GM13977 (cell line): ENCODE measurements at regions not wholly inside any gene's neighbourhood (a gene's known extent, or its start where the extent isn't known, plus 50 kb on each side); places are given as distances from the start of the nearest gene placed in this dataset.

Experiments used
- DNase-seq: peaks from one replicate; pipeline ENCODE4 v3.0.0; 2012; ENCODE audit warnings: low spot score
- CTCF ChIP-seq: IDR thresholded peaks from 2 replicates; pipeline ENCODE4 v1.5.1; 2012; ENCODE audit warnings: mild to moderate bottlenecking, control low read depth; ENCODE audit not compliant: insufficient read depth; ENCODE audit errors: extremely low read depth, missing control alignments
- in situ Hi-C: fragments of 300-500 bp; cut with MboI; formaldehyde crosslinking; loops from one replicate; pipeline ENCODE4 v1.12.0; 2022; ENCODE audit warnings: low sequenced_read_pairs, low pct_unique_long_range_greater_than_20kb, mixed read lengths, inconsistent platforms; ENCODE audit not compliant: unreplicated experiment

GRCh38 chr13:84962141-84962750, 837.0 kb downstream of the SLITRK6 start:
- in situ Hi-C loops, result no loop called here
- no peak for TF ChIP-seq CTCF
- no peak for DNase-seq

- no peak for DNase-seq
- in situ Hi-C loops, result no loop called here
- TF ChIP-seq CTCF, result no peak
Observed at GRCh38 chr13:84961023-84961422, 838.2 kb downstream of the SLITRK6 start.

- in situ Hi-C loops, result no loop called here
- TF ChIP-seq CTCF, result no peak
- no peak for DNase-seq
Observed at GRCh38 chr13:84959818-84960217, 839.4 kb downstream of the SLITRK6 start.

- no peak for TF ChIP-seq CTCF
- in situ Hi-C loops, result no loop called here
- DNase-seq, result no peak
Observed at GRCh38 chr13:84954636-84955035, 844.6 kb downstream of the SLITRK6 start.

GRCh38 chr13:84951128-84951527, 848.1 kb downstream of the SLITRK6 start:
- no peak for TF ChIP-seq CTCF
- in situ Hi-C loops, result no loop called here
- no peak for DNase-seq

GRCh38 chr13:84946192-84946591, 853.0 kb downstream of the SLITRK6 start:
- in situ Hi-C loops, result no loop called here
- no peak for TF ChIP-seq CTCF
- DNase-seq, result no peak

- no peak for TF ChIP-seq CTCF
- DNase-seq, result no peak
- in situ Hi-C loops, result no loop called here
Observed at GRCh38 chr13:84940798-84941197, 858.4 kb downstream of the SLITRK6 start.
